Hematopoietic multipotent progenitor cell treated with erythropoietin and hydrocortisone succinate and interleukin-3 and kit ligand, for 17 days (in vitro differentiated cells): ENCODE measurements at regions not wholly inside any gene's neighbourhood (a gene's known extent, or its start where the extent isn't known, plus 50 kb on each side); places are given as distances from the start of the nearest gene placed in this dataset.
"Not testable (repeated sequence)": the region's sequence is repeated elsewhere in the genome, so short reads cannot be mapped to it uniquely, and the experiment has no call there.

Experiments
- DNase-seq: peaks from one replicate; pipeline ENCODE4 v3.0.0-alpha.2; 2015; ENCODE audit warnings: low spot score

- no peak for DNase-seq
Measured at GRCh38 chr21:35398346-35398982, 349.4 kb upstream of the RUNX1 start.

GRCh38 chr21:35397781-35398180 is 348.7 kb upstream of the RUNX1 start:
- DNase-seq = no peak

- DNase-seq = no peak
Measured at GRCh38 chr21:35396655-35397054, 347.6 kb upstream of the RUNX1 start.

GRCh38 chr21:35395728-35396127 is 346.6 kb upstream of the RUNX1 start:
- no peak for DNase-seq

GRCh38 chr21:35394634-35395369 is 345.7 kb upstream of the RUNX1 start:
- no peak for DNase-seq

GRCh38 chr21:35394049-35394448 is 344.9 kb upstream of the RUNX1 start:
- DNase-seq = no peak

GRCh38 chr21:35390013-35390776 is 341.1 kb upstream of the RUNX1 start:
- no peak for DNase-seq

GRCh38 chr21:35386491-35387079 is 337.5 kb upstream of the RUNX1 start:
- no peak for DNase-seq

GRCh38 chr21:35384375-35384774 is 335.3 kb upstream of the RUNX1 start:
- DNase-seq = no peak

GRCh38 chr21:35382696-35383095 is 333.6 kb upstream of the RUNX1 start:
- no peak for DNase-seq

- no peak for DNase-seq
Measured at GRCh38 chr21:35381743-35382310, 332.7 kb upstream of the RUNX1 start.

- DNase-seq = not testable (repeated sequence)
Measured at GRCh38 chr21:35380304-35380703, 331.2 kb upstream of the RUNX1 start.

- DNase-seq = no peak
Measured at GRCh38 chr21:35378881-35379280, 329.8 kb upstream of the RUNX1 start.

GRCh38 chr21:35377505-35378090 is 328.5 kb upstream of the RUNX1 start:
- no peak for DNase-seq

GRCh38 chr21:35376406-35377135 is 327.5 kb upstream of the RUNX1 start:
- DNase-seq = no peak

GRCh38 chr21:35375115-35375514 is 326.0 kb upstream of the RUNX1 start:
- no peak for DNase-seq

- DNase-seq = no peak
Measured at GRCh38 chr21:35373998-35374397, 324.9 kb upstream of the RUNX1 start.

- DNase-seq = no peak
Measured at GRCh38 chr21:35372201-35372600, 323.1 kb upstream of the RUNX1 start.

GRCh38 chr21:35370671-35371070 is 321.6 kb upstream of the RUNX1 start:
- no peak for DNase-seq

- DNase-seq = no peak
Measured at GRCh38 chr21:35370071-35370470, 321.0 kb upstream of the RUNX1 start.

- DNase-seq = no peak
Measured at GRCh38 chr21:35368326-35368725, 319.2 kb upstream of the RUNX1 start.
